ENCODE measurements at regions not wholly inside any gene's neighbourhood (a gene's known extent, or its start where the extent isn't known, plus 50 kb on each side); places are given as distances from the start of the nearest gene placed in this dataset.
"Not testable (repeated sequence)": the region's sequence is repeated elsewhere in the genome, so short reads cannot be mapped to it uniquely, and the experiment has no call there.

DNA sequence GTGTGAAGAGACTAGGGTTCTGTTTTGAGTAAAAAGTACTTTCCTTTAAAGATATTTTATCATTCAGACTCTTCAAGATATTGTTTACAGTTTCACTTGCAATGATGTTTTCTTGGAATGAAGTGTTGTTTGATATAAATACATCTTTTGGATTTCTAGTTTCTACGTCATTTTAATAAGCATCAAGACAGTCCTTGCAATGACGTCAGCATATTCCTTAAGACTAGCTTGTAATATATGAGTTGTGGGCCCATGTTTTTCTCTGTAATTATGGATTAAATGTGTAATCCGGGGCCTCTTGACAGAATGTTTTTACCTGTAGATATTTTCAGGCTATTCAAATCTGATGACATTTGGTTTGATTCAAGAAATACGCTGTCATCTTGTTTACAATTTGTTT, 66.1 kb downstream of the RBMX2 start:
- DNase-seq, result no peak

GRCh38 chrX:130468395-130468923, 66.7 kb downstream of the RBMX2 start:
- DNase-seq, result no peak

DNA sequence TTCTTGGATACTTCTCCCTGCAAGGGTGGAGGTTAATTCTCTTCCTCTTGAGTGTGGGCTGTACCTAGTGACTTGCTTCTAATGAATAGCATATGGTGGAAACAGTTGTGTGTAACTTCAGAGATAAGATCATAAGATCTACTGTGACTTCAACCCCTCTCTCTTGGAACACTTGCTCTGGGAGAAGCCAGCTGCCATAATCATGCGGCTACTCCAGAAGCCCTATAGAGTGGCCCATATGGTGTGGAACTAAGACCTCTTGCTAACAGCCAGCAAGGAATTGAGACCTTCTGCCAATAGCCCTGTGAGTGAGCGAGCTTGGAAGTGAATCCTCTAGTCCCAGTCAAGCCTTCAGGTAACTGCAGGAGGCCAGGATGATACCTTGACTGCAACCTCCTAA, 81.1 kb downstream of the RBMX2 start:
- DNase-seq, result no peak

DNA sequence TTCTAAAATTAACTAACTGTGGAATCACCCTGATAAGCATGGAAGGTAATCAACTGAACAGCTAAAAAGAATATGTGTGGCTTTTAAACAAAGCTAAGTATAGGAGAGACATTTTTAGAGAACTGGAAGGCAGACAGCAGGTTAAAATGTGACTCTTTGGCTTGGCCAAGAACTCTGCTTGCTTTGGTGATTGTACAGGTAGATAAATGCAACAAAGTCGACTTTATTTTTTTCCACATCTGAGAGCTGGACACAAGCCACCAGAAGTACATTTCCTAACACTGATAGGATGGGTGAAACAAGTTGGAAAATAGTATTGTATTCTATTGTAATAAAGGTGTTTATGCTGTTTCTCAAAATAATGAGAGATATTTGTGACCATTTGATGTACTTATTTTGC, 84.1 kb downstream of the RBMX2 start:
- no peak for DNase-seq

GRCh38 chrX:130495502-130495901, 93.7 kb downstream of the RBMX2 start:
- DNase-seq, result not testable (repeated sequence)

- no peak for DNase-seq
Observed at GRCh38 chrX:130497531-130497930, 95.7 kb downstream of the RBMX2 start.

GRCh38 chrX:130498653-130499274, 97.0 kb downstream of the RBMX2 start:
- DNase-seq, result no peak

DNA sequence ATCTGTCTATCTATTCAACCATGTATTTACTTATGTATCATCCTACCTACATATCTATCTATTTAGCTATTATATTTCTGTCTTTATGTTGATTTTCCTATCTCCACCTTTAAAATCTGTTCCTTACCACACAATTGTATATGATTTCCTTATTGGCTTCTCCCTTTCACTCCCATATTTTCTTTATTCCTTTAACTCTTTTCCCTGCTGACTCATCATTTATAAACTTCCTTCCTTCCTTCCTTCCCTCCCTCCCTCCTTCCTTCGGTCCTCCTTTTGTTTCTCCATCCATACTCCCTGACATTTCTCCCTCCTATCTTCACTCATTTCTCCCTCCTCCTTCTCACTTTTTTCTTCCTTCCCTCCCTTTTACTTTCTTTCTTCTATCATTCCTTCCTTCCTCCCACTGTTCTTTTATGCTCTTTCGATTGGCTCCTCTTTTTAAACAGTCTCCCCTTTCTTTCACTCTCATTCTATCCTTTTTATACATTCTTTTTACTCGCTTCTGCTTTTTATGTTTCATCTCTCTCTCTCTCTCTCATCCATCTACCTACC, 100.3 kb downstream of the RBMX2 start:
- no peak for DNase-seq

- DNase-seq, result no peak
Observed at GRCh38 chrX:130504019-130504418, 102.2 kb downstream of the RBMX2 start.

GRCh38 chrX:130507015-130507414, 105.2 kb downstream of the RBMX2 start:
- no peak for DNase-seq

GRCh38 chrX:130512534-130512933, 110.7 kb downstream of the RBMX2 start:
- not testable (repeated sequence) for DNase-seq

GRCh38 chrX:130516123-130516522, 114.3 kb downstream of the RBMX2 start:
- no peak for DNase-seq

DNA sequence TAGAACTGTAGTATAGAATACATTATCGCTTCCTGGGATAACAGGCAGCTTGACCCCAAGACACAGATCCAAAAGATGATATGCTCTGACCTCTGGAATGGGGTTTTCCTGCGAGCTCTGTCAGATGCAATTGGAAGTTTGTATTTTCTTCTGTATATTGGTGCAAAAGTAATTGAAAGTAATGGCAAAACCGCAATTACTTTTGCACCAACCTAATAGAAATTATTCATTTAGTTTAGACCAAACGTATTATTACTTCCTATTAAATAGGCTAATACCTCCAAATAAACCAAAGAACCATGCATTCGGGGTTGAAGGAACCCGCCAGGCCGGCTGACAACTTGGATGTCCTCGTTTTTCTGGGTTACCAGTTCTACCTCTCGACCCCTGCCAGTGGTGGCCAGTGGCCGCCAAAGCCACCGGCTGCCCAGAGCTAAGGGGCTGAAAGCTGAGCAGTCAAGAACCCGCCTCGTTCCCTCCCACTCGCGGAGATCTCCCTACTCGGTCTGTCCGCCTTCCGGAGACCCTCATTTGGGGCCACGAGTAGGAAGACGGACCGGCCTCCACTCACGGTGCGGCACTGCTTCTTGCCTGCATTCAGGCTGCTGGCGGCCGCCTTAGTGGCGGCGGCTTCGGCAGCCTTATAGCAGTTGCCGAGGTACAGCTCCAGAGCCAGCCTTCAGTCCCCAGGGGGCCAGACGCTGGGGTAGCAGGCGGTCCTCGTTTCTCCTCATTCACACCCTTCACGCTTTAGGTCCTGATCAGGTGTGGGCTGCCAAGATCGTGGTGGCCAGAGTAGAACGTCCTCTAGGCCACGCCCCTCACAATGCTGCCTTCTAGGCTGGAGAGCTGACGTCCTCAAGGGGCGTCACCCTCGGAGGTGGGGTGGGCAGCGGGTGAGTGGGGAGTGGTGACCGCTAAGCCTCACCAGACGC, 121.9 kb downstream of the RBMX2 start:
- peak in 2 of 3 donors; percentile 11 for DNase-seq

DNA sequence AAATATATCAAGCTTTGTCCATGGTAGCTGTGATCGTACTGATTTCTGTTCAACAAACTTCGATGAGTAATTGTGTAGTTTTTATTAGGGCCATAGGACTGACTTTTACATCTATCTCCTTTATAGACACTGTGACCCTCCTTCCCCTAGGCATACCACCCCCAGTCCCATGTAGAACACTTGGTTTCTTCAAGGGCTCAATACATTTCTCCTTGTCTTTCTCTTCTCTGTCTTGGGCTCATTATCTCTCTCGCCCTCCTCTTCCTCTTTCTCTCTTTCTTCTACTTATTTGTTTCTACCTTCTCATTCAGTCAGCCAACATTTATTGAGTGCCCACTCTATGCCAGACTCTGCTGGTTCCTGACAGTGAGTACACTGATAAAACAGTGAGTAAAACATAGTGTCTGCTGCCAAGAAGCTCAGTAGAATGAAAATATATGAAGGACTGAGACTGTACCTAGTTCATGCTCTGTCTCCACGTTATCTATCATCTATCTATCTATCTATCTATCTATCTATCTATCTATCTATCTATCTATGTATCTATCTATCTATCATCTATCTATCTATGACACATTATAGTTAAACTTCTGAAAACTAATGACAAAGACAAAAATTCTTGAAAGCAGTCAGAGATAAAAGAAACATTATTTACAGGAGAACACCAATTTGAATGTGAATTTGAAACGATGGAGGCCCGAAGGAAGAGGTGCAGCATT, 122.8 kb downstream of the RBMX2 start:
- no peak for DNase-seq

- DNase-seq, result no peak
Observed at GRCh38 chrX:130529531-130529930, 127.7 kb downstream of the RBMX2 start.

GRCh38 chrX:130531066-130531465, 129.3 kb downstream of the RBMX2 start:
- no peak for DNase-seq

- peak; percentile 45 to 58 (median 56) for DNase-seq
Observed at GRCh38 chrX:130539721-130540321, 138.0 kb downstream of the RBMX2 start.

- DNase-seq, result no peak
Observed at GRCh38 chrX:130543603-130544325, 142.0 kb downstream of the RBMX2 start.

DNA sequence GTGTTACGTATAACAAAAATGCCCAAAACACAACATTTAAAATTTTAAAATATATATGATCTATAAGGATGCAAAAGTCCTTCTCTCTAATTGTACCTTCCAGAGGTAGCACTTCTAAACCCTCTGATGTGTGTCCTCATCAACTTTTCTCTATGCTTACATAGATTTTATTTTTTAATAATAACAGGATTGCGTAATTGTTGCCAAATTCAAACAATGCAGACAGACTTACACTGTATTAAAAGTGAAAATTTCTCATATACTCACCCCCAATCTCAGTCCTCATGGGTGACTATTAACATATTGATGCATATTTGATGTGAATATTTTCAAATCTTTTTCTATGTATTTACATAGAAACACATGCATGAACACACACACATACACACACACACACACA, 144.0 kb downstream of the RBMX2 start:
- no peak for DNase-seq

DNA sequence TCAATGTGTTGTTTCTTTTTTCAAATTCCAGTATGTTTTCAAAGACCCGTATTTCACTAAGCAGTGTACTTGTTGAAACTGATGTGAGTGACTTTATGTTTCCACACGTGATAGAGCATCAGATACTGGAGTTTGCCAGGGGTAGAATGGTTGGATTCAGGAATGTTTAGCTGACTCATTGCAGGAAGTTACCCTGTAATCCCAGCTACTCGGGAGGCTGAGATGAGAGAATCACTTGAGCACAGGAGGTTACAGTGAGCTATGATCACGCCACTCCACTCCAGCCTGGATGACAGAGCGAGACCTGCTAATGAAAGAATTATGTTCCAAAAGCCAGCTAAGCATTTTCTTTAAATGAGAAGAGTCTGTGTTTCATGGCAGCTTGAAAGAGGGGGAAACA, 147.6 kb downstream of the RBMX2 start:
- DNase-seq, result not testable (repeated sequence)

DNA sequence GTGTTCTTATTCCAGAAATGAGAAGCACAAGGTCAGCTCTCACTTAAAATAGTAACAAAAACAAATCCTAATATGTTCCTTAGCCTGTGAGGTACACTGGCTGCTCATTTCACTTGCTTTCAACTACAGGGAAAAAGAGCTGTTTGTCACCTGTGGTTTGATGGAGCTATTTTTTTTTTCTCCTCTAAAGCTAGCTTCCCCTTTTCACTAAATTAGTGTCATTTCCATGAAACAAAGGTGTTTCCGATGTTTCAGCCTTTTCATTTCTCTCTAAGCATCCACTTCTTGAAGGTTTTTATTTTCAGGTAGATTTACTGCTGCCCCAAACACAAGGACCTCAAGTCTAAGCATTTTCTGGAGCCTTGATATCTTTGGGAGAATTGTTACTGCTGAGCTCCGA, 148.6 kb downstream of the RBMX2 start:
- no peak for DNase-seq

Data from suppressor macrophage treated with lipopolysaccharide for 1 hour (primary cell).